Astrocyte (in vitro differentiated cells and primary cell): ENCODE measurements at regions not wholly inside any gene's neighbourhood (a gene's known extent, or its start where the extent isn't known, plus 50 kb on each side); places are given as distances from the start of the nearest gene placed in this dataset.

ENCODE experiments used
- DNase-seq: peaks from one replicate; pipeline ENCODE4 v3.0.0-alpha.2; 2010; ENCODE audit warnings: low read depth
- FAIRE-seq: peaks from 2 replicates; lab custom pipeline; 2011; peaks lifted over from hg19 to GRCh38; lab: Jason Lieb, UNC
- H2AFZ ChIP-seq: 2 replicates; pipeline ENCODE4 v1.6.0; 2012; ENCODE audit warnings: low read depth, low read length, inconsistent platforms
- H3K27ac ChIP-seq: 2 replicates; pipeline ENCODE4 v1.5.1; 2011; ENCODE audit warnings: low read depth, low read length, inconsistent platforms
- H3K27me3 ChIP-seq: 2 replicates; pipeline ENCODE4 v1.6.0; 2011; ENCODE audit warnings: low read length, inconsistent platforms; ENCODE audit not compliant: insufficient read depth
- H3K36me3 ChIP-seq: 2 replicates; pipeline ENCODE4 v1.5.1; 2011; ENCODE audit warnings: low read length, inconsistent platforms; ENCODE audit not compliant: insufficient read depth
- H3K4me1 ChIP-seq: 2 replicates; pipeline ENCODE4 v1.5.1; 2011; ENCODE audit warnings: low read length, inconsistent platforms; ENCODE audit not compliant: insufficient read depth
- H3K4me2 ChIP-seq: 2 replicates; pipeline ENCODE4 v1.6.0; 2012; ENCODE audit warnings: low read length, inconsistent platforms
- H3K4me3 ChIP-seq: 2 replicates; pipeline ENCODE4 v1.5.1; 2011; ENCODE audit warnings: low read depth, mild to moderate bottlenecking, low read length, inconsistent platforms; ENCODE audit not compliant: insufficient read depth
- H3K79me2 ChIP-seq: 2 replicates; pipeline ENCODE4 v1.6.0; 2012; ENCODE audit warnings: mild to moderate bottlenecking, low read length, inconsistent platforms; ENCODE audit not compliant: insufficient read depth
- H3K9ac ChIP-seq: 2 replicates; pipeline ENCODE4 v1.6.0; 2012; ENCODE audit warnings: mild to moderate bottlenecking, low read length, inconsistent platforms
- H3K9me3 ChIP-seq: 2 replicates; pipeline ENCODE4 v1.5.1; 2012; ENCODE audit warnings: low read depth, mild to moderate bottlenecking, low read length, inconsistent platforms; ENCODE audit not compliant: insufficient read depth
- H4K20me1 ChIP-seq: 2 replicates; pipeline ENCODE4 v1.6.0; 2012; ENCODE audit warnings: low read length, inconsistent platforms; ENCODE audit not compliant: insufficient read depth
- H3K27ac Mint-ChIP-seq: one replicate; pipeline ENCODE4 v1.8.0; 2021; ENCODE audit warnings: mild to moderate bottlenecking, mixed read lengths; ENCODE audit not compliant: unreplicated experiment
- H3K27me3 Mint-ChIP-seq: one replicate; pipeline ENCODE4 v1.8.0; 2021; ENCODE audit warnings: low read depth, mixed read lengths; ENCODE audit not compliant: unreplicated experiment
- H3K36me3 Mint-ChIP-seq: one replicate; pipeline ENCODE4 v1.8.0; 2021; ENCODE audit warnings: low read depth, mixed read lengths; ENCODE audit not compliant: unreplicated experiment
- H3K4me1 Mint-ChIP-seq: one replicate; pipeline ENCODE4 v1.8.0; 2021; ENCODE audit warnings: low read depth, mixed read lengths; ENCODE audit not compliant: unreplicated experiment
- H3K4me3 Mint-ChIP-seq: one replicate; pipeline ENCODE4 v1.8.0; 2021; ENCODE audit warnings: mild to moderate bottlenecking, moderate library complexity, mixed read lengths; ENCODE audit not compliant: unreplicated experiment
- H3K9me3 Mint-ChIP-seq: one replicate; pipeline ENCODE4 v1.8.0; 2021; ENCODE audit warnings: mild to moderate bottlenecking, mixed read lengths; ENCODE audit not compliant: unreplicated experiment
- CTCF ChIP-seq: IDR thresholded peaks from 2 replicates; pipeline ENCODE4 v1.5.1; 2011; ENCODE audit warnings: low read depth, mild to moderate bottlenecking, inconsistent platforms, low read length, moderate library complexity; ENCODE audit not compliant: insufficient read depth
- EZH2 ChIP-seq: IDR thresholded peaks from 2 replicates; pipeline ENCODE4 v1.6.1; 2012; ENCODE audit warnings: mild to moderate bottlenecking, low read length, inconsistent platforms; ENCODE audit not compliant: insufficient read depth

GRCh38 chr4:188450571-188450970, 311.3 kb downstream of the TRIML1 start:
- no peak overlapping the region for H3K27ac ChIP-seq
- FAIRE-seq: no peak
- Mint-ChIP-seq H3K36me3 (no peaks in the 10 kb centered on the region), H3K27me3 (no peaks in the 10 kb centered on the region), H3K4me3 (no peak overlapping the region), H3K9me3 (no peaks in the 10 kb centered on the region), H3K27ac (peak overlapping the region; percentile 8), H3K4me1 (peaks cover 14% of the 10 kb centered on the region)
- no peaks in the 10 kb centered on the region for H3K27me3 ChIP-seq
- H3K4me3 ChIP-seq: no peak overlapping the region
- no peaks in the 10 kb centered on the region for H3K79me2 ChIP-seq
- H3K4me2 ChIP-seq: no peak overlapping the region
- H3K36me3 ChIP-seq: no peaks in the 10 kb centered on the region
- no peaks in the 10 kb centered on the region for H4K20me1 ChIP-seq
- H3K4me1 ChIP-seq: no peaks in the 10 kb centered on the region
- no peak for DNase-seq
- no peaks in the 10 kb centered on the region for H3K9me3 ChIP-seq
- H3K9ac ChIP-seq: no peak overlapping the region
- TF ChIP-seq CTCF: no peak
- TF ChIP-seq EZH2: no peak
- H2AFZ ChIP-seq: no peak overlapping the region

DNA sequence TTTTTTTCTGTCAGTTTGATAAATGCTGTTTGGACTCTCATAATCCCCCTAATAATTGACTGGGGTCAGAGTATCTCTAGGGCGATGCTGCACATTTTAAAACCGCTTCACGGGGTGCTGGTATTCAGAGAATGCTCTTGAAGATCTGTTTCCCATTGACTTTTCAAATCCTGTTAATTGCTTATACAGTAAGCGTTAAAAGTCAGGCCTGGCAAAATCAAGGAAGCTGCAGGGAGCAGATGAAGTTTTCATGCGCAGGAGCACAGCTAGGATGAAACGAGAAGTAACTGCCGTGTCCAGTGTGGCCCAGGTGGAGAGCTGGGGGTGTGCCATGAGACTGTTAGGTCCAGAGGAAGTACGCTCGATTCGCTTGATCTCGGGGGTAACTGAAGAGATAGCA, 312.9 kb downstream of the TRIML1 start:
- H3K27me3 ChIP-seq: no peaks in the 10 kb centered on the region
- Mint-ChIP-seq H3K27me3 (no peaks in the 10 kb centered on the region), H3K36me3 (no peaks in the 10 kb centered on the region), H3K9me3 (peaks cover 2% of the 10 kb centered on the region), H3K4me1 (peaks cover 17% of the 10 kb centered on the region), H3K27ac (peak overlapping the region; percentile 68), H3K4me3 (no peak overlapping the region)
- FAIRE-seq (no peak), DNase-seq (no peak)
- H4K20me1 ChIP-seq: no peaks in the 10 kb centered on the region
- H2AFZ ChIP-seq: no peak overlapping the region
- no peaks in the 10 kb centered on the region for H3K79me2 ChIP-seq
- TF ChIP-seq EZH2 (no peak), CTCF (no peak)
- no peaks in the 10 kb centered on the region for H3K36me3 ChIP-seq
- no peak overlapping the region for H3K9ac ChIP-seq
- no peaks in the 10 kb centered on the region for H3K9me3 ChIP-seq
- no peaks in the 10 kb centered on the region for H3K4me1 ChIP-seq
- no peak overlapping the region for H3K27ac ChIP-seq
- H3K4me3 ChIP-seq: no peak overlapping the region
- H3K4me2 ChIP-seq: no peak overlapping the region

DNA sequence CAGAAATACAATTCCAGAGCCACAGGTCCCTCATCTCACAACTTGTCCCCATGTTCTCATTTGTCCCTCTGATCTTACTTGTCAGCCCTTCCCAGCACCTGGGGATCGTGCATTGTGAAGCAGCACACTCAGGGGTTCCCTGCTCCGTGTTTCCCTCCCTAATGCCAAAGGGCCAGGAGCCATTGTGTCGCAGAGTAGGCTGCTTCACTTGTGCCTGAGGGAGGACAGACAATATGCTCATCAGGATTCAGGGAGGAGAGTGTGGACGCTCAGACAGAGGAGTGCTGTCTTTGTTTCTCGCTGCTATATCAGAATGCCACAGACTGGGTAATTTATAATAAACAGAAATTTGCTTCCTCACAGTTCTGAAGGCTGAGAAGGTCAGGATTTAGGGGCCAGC, 315.3 kb downstream of the TRIML1 start:
- H3K4me3 ChIP-seq: no peak overlapping the region
- no peak overlapping the region for H3K4me3 Mint-ChIP-seq
- no peak overlapping the region for H2AFZ ChIP-seq
- no peaks in the 10 kb centered on the region for H4K20me1 ChIP-seq
- no peaks in the 10 kb centered on the region for H3K27me3 ChIP-seq
- no peak for FAIRE-seq
- no peaks in the 10 kb centered on the region for H3K79me2 ChIP-seq
- no peaks in the 10 kb centered on the region for H3K27me3 Mint-ChIP-seq
- no peak for TF ChIP-seq EZH2
- no peak for TF ChIP-seq CTCF
- peaks cover 15% of the 10 kb centered on the region for H3K4me1 Mint-ChIP-seq
- no peaks in the 10 kb centered on the region for H3K4me1 ChIP-seq
- no peaks in the 10 kb centered on the region for H3K36me3 Mint-ChIP-seq
- H3K27ac ChIP-seq: no peak overlapping the region
- DNase-seq: no peak
- no peak overlapping the region for H3K4me2 ChIP-seq
- H3K9me3 ChIP-seq: no peaks in the 10 kb centered on the region
- H3K9ac ChIP-seq: no peak overlapping the region
- H3K9me3 Mint-ChIP-seq: peaks cover 3% of the 10 kb centered on the region
- no peaks in the 10 kb centered on the region for H3K36me3 ChIP-seq
- no peak overlapping the region for H3K27ac Mint-ChIP-seq
